HG03354 (cell line): ENCODE measurements at regions not wholly inside any gene's neighbourhood (a gene's known extent, or its start where the extent isn't known, plus 50 kb on each side); places are given as distances from the start of the nearest gene placed in this dataset.
"Not testable (repeated sequence)": the region's sequence is repeated elsewhere in the genome, so short reads cannot be mapped to it uniquely, and the experiment has no call there.

ENCODE experiments used
- ATAC-seq: cut with Tn5 transposase; IDR thresholded peaks from one replicate; pipeline ENCODE4 v1.9.1; 2021; ENCODE audit warnings: mild to moderate bottlenecking; ENCODE audit not compliant: unreplicated experiment, poor library complexity, severe bottlenecking

DNA sequence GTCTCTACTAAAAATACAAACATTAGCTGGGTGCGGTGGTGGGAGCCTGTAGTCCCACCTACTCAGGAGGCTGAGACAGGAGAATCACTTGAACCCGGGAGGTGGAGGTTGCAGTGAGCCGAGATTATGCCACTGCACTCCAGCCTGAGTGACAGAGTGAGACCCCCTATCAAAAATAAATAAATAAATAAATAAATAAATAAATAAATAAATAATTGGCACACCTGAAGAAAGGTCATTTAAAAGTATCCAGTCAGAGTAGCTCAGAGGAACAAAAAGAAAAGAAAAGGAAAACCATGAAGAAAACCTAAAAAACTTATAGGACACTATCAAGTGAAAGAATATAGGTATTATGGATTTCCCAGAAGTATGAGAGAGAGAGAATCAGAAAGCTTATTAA lies 330.1 kb upstream of the AR start:
- not testable (repeated sequence) for ATAC-seq

DNA sequence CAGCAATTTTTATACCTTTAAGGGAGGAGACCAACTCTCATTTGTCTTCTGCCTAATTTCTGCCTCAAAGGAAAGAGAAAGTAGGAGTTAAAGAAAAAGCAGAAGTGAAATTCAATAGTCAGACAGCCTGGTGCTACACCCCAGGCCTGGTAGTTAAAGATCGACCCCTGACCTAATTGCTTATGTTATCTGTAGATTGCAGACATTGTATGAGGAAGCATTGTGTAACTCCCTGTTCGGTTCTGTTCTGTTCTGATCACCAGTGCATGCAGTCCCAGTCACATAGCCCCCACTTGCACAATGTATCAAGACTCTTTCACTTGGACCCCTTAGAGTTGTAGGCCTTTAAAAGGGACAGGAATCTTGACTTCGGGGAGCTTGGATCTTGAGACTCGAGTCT lies 335.9 kb upstream of the AR start:
- ATAC-seq: no peak

DNA sequence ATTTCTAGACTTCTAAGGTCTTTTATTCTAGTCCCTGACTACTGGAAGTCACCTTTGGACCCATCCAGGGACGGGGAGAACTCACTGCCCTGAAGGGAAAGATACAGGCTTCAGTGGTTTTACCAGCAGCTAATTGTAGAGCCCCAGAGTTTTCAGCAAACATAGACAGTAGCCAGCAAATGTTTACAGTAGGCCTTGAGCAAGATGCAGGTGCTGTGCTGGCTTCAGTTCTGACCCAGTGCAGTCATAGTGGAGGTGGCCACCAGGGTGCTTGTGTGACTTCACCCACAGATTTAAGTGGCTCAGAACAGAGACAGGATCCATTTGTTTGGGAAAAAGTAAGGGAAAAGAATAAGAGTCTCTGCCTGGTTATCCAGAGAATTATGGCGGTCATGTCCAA lies 384.4 kb upstream of the AR start:
- no peak for ATAC-seq

DNA sequence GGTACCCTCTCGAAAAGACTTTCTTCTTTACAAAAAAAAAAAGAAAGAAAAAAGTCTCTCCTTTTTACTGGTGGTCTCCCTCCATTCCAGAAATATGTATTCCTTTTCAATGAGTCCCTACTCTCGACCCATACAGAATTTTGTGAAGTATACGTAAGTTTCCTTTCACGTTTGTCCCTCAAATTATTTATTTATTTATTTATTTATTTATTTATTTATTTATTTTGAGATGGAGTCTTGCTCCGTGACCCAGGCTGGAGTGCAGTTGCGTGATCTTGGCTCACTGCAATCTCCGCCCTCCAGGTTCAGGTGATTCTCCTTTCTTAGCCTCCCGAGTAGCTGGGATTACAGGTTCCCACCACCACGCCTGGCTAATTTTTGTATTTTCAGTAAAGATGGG lies 429.2 kb upstream of the AR start:
- ATAC-seq: no peak

DNA sequence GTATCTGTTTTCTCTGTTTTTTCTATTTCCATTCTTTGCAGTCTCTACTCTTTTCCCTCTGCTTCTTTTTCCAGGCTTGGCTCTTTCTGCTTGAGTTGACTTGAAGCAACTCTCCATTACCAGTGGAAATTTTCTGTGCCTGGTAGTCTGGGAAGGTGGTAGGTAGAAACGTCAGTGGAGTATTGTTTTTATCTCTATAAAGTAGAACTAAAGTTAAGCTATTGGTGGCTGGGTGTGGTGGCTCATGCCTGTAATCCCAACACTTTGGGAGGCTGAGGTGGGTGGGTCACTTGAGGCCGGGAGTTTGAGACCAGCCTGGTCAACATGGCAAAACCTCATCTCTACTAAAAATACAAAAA lies 438.1 kb upstream of the AR start:
- no peak for ATAC-seq

DNA sequence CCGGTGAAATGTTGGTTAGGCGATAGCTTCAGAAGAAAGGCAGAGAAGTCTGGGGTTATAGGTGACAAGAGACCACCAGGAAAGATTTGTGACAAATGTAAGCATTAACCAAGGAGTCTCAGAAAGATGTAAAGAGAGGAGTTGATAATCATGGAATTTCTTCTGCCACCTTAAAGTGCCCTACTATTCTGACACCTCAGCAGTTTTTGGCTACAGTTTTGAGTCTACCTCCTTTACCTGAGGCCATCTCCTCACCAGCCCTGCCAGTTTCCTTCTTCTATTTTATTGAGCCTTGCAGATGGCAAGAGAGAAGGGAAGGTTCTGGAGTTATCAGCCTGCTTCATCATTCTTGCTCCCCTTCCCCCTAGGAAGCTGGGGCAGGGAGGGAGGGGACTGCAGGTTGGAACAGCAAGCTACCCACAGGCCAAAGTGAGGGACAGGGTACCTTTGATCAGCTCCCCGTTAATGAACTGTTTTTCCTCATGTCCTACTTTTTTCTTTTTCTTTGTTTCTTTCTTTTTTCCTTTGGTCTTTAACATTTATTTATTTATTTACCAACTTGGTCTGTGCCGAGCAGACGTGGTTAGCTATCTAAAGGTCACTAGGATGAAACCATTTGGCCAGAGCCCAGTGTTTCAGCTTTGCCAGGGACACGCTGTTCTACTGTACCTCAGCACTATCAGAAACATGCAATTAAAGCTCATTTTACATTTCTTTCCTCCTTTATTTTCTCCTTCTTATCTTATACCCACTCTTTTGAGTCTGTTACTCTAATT lies 438.7 kb upstream of the AR start:
- no peak for ATAC-seq

GRCh38 chrX:67100031-67100884 lies 443.6 kb upstream of the AR start:
- ATAC-seq: no peak

DNA sequence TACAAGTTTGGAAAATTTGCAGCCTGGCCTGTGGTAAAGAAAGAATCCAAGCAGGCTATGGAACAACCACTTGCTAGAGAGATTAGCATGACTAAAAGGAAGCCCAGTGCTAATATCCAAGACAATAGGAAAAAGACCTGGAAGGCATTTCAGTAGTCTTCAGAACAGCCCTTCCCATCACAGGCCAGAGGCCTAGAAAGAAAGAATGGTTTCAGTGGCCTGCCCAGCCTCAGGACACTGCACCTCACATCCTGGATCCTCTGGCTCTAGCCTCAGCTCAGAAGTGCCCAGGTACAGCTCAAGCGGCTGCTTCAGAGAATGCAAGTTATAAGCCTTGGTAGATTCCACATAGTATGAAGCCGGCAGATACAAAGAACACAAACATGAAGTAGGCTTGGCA lies 449.8 kb upstream of the AR start:
- ATAC-seq: no peak

DNA sequence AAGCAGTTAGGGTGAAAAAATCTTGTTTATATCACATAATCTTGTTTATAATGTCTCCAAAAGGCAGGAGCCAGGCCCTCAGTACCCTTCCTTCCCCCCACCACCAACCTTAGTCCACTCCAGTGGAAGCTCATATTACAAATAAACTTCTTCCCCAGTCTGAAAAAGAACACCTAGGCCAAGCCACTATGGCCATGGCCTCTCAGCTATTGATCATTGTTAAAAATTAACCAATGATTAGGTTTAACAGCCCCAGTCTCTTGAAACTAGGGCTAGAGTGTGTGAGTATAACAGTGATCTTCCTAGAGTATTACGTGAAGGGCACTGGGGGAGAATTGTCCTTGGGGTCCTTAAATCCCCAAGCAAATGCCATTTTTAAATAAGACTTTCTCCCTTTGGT lies 411.9 kb upstream of the EDA2R start:
- ATAC-seq: no peak

DNA sequence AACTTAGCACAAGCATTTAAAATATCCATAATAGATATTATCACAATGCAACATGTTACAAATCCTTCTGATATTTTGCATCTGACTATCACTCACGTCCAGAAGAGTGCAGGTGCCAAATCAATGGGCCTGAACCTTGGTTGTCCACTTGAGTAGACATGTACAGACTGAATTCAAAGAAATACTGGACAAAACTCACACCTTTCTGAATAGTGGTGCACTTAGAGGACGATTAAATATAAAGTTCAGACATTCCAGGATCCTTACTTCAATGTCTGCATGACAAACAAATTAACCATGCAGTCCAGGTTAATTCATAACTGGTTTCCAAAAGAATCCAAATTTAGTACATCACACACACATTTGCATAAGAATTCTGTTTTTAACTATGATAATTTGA lies 406.0 kb upstream of the EDA2R start:
- no peak for ATAC-seq

GRCh38 chrX:67044029-67044653 lies 405.3 kb upstream of the EDA2R start:
- no peak for ATAC-seq

DNA sequence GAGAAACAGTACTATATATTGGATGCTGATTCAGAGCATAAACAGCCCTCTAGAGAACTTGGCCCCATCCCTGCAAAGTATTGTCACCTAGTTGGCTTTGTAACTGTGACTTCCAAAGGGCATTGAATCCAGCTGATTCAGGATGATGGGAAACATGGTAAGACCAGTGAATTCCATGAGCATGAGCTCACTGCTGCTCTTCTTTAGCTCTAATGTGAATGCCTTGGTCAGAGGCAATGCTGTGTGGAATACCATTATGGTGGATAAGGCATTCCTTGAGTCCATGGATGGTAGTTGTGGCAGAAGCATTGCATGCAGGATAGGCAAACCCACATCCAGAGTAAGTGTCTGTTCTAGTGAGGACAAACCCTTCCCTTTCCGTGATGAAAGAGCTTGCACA lies 365.6 kb upstream of the EDA2R start:
- no peak for ATAC-seq

GRCh38 chrX:66994729-66995128 lies 355.9 kb upstream of the EDA2R start:
- ATAC-seq: no peak

DNA sequence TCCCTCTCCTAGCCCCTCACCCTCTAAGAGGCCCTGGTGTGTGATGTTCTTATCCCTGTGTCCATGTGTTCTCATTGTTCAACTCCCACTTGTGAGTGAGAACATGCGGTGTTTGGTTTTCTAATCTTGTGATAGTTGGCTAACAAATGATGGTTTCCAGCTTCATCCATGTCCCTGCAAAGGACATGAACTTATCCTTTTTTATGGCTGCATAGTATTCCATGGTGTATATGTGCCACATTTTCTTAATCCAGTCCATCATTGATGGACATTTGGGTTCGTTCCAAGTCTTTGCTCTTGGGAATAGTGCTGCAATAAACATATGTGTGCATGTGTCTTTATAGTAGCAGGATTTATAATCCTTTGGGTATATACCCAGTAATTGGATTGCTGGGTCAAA lies 353.2 kb upstream of the EDA2R start:
- ATAC-seq: not testable (repeated sequence)

DNA sequence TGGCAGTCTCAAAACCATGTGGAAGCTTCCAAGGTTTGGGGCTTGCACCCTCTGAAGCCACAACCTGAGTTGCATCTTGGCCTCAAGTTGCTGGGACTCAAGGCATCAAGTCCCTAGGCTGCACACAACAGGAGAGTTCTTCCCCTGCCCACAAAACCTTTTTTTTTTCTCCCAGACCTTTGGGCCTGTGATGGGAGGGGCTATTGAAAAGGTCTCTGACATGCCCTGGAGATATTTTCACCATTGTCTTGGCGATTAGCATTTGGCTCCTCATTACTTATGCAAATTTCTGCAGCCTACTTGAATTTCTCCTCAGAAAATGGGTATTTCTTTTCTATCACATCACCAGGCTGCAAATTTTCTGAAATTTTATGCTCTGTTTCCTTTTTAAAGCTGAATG lies 349.5 kb upstream of the EDA2R start:
- ATAC-seq: no peak

DNA sequence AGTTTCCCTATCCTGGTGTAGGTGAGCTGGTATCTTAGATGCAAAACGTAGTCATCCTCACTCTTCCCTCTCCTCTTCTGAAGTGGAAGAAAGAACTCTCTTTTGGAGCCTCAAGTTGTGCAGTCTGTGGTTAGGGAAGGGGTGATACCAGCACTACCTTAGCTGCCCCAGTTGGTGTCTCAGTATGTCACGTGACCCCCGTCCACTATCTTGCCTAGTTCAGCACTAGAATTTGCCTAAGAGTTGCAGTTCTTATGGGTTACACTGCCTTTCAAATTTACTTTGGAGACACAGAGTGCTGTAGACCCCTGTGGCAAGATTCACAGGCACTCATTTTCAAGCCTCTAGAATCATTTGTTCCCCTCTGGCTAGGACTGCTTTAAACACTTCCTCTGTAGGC lies 322.8 kb upstream of the EDA2R start:
- ATAC-seq: no peak

GRCh38 chrX:66931713-66932112 lies 292.8 kb upstream of the EDA2R start:
- no peak for ATAC-seq

GRCh38 chrX:66930516-66930915 lies 291.6 kb upstream of the EDA2R start:
- not testable (repeated sequence) for ATAC-seq

GRCh38 chrX:66920296-66920695 lies 281.4 kb upstream of the EDA2R start:
- no peak for ATAC-seq

DNA sequence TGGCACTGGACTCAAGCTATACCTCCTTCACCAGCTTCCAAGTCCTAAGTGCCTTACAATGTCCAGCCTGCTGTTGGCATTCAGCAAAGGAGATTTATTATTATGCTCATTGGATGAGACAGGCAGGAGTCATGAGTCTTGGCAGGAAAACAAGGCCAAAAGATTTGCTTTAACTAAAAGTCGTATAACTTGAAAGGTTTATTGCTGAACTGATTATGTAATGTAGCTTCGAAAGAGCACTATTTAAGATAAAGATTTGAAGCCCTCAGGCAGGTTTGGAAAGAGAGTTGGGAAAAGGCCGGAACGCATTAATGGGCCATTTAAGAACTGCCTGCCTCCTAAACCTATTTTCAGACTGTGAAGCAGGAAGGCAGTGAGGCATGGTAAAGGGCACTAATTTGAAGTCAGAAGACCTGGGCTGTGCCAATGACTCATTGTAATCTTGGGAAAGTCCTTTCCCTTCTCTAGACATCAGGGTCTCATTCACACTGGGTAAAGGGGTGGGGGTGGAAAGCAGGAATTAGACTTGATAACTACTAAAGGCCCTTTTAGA lies 280.5 kb upstream of the EDA2R start:
- ATAC-seq: no peak

- ATAC-seq: no peak
Measured at GRCh38 chrX:66918511-66918910, 279.6 kb upstream of the EDA2R start.
